Fibroblast of skin of left biceps (primary cell): ENCODE measurements at regions not wholly inside any gene's neighbourhood (a gene's known extent, or its start where the extent isn't known, plus 50 kb on each side); places are given as distances from the start of the nearest gene placed in this dataset.
"Not testable (repeated sequence)": the region's sequence is repeated elsewhere in the genome, so short reads cannot be mapped to it uniquely, and the experiment has no call there.

Source experiments
- DNase-seq, 2 experiments: peaks; one replicate each; pipeline ENCODE4 v3.0.0-alpha.2; 2013; ENCODE audit warnings: low read depth in 2 of 2

- DNase-seq = no peak
These were observed 101.9 kb upstream of the TWIST2 start for GRCh38 chr2:238745997-238746396.

- DNase-seq = no peak
These were observed 100.8 kb upstream of the TWIST2 start for GRCh38 chr2:238747114-238747513.

- no peak for DNase-seq
These were observed 100.3 kb upstream of the TWIST2 start for GRCh38 chr2:238747557-238747956.

GRCh38 chr2:238750212-238750904 lies 97.5 kb upstream of the TWIST2 start:
- no peak for DNase-seq

GRCh38 chr2:238754259-238754658 lies 93.6 kb upstream of the TWIST2 start:
- no peak for DNase-seq

GRCh38 chr2:238761868-238762267 lies 86.0 kb upstream of the TWIST2 start:
- DNase-seq = no peak

- DNase-seq = no peak
These were observed 84.4 kb upstream of the TWIST2 start for GRCh38 chr2:238763471-238763995.

- no peak for DNase-seq
These were observed 82.3 kb upstream of the TWIST2 start for GRCh38 chr2:238765590-238765989.

- DNase-seq = no peak
These were observed 76.7 kb upstream of the TWIST2 start for GRCh38 chr2:238771218-238771617.

GRCh38 chr2:238771639-238772038 lies 76.2 kb upstream of the TWIST2 start:
- DNase-seq = no peak

- no peak for DNase-seq
These were observed 75.1 kb upstream of the TWIST2 start for GRCh38 chr2:238772635-238773297.

- no peak for DNase-seq
These were observed 74.4 kb upstream of the TWIST2 start for GRCh38 chr2:238773472-238773871.

- DNase-seq = no peak
These were observed 73.8 kb upstream of the TWIST2 start for GRCh38 chr2:238774071-238774470.

GRCh38 chr2:238774980-238775509 lies 72.8 kb upstream of the TWIST2 start:
- DNase-seq = no peak

GRCh38 chr2:238775591-238775990 lies 72.3 kb upstream of the TWIST2 start:
- DNase-seq = no peak

GRCh38 chr2:238776003-238776760 lies 71.7 kb upstream of the TWIST2 start:
- no peak for DNase-seq

- not testable (repeated sequence) for DNase-seq
These were observed 71.2 kb upstream of the TWIST2 start for GRCh38 chr2:238776761-238777046.

- DNase-seq = no peak
These were observed 70.4 kb upstream of the TWIST2 start for GRCh38 chr2:238777369-238778067.

- DNase-seq = peak; percentile 82 to 84
These were observed 63.0 kb upstream of the TWIST2 start for GRCh38 chr2:238784671-238785527.

- no peak for DNase-seq
These were observed 62.4 kb upstream of the TWIST2 start for GRCh38 chr2:238785528-238785860.

- no peak for DNase-seq
These were observed 61.5 kb upstream of the TWIST2 start for GRCh38 chr2:238786379-238786778.
